ENCODE measurements at regions not wholly inside any gene's neighbourhood (a gene's known extent, or its start where the extent isn't known, plus 50 kb on each side); places are given as distances from the start of the nearest gene placed in this dataset.

DNA sequence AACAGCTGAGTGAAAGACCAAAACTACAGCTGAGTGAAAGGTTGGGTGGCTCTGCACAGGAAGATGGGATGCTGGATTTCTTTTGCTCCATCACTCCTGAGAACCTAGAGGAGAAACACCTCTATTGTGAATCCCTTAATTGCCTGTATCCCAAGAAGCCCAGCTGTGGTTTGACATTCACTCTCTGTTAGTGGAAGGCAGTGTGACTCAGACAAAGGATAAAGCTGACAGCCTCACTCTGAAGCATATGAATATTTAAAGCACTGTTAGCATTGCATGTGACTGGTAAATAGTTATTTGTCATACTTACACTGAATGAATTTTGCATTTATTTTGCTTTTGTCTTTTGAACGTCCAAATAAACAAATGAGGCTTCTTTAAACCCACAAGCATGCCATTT, 367.1 kb upstream of the RIOK2 start:
- WGBS, 2 donors, result 47 to 57% methylated on average over 1 of the region's 1 CpG
- H3K27ac ChIP-seq, result no peak overlapping the region
- intact Hi-C loops (cut with DNase I), result no loop called here
- H3K4me3 ChIP-seq (replicated peaks in 1 of 3), result no peak overlapping the region
- H3K4me1 ChIP-seq, result no peaks in the 10 kb centered on the region
- H3K36me3 ChIP-seq, result no peaks in the 10 kb centered on the region
- no peaks in the 10 kb centered on the region for H3K9me3 ChIP-seq
- no peaks in the 10 kb centered on the region for H3K27me3 ChIP-seq
- TF ChIP-seq, protein P1, sequence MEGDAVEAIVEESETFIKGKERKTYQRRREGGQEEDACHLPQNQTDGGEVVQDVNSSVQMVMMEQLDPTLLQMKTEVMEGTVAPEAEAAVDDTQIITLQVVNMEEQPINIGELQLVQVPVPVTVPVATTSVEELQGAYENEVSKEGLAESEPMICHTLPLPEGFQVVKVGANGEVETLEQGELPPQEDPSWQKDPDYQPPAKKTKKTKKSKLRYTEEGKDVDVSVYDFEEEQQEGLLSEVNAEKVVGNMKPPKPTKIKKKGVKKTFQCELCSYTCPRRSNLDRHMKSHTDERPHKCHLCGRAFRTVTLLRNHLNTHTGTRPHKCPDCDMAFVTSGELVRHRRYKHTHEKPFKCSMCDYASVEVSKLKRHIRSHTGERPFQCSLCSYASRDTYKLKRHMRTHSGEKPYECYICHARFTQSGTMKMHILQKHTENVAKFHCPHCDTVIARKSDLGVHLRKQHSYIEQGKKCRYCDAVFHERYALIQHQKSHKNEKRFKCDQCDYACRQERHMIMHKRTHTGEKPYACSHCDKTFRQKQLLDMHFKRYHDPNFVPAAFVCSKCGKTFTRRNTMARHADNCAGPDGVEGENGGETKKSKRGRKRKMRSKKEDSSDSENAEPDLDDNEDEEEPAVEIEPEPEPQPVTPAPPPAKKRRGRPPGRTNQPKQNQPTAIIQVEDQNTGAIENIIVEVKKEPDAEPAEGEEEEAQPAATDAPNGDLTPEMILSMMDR (IDR thresholded peaks at IDR 0.05), result no peak
- TF ChIP-seq POLR2A (IDR thresholded peaks at IDR 0.05), result no peak
- DNase-seq, result no peak

DNA sequence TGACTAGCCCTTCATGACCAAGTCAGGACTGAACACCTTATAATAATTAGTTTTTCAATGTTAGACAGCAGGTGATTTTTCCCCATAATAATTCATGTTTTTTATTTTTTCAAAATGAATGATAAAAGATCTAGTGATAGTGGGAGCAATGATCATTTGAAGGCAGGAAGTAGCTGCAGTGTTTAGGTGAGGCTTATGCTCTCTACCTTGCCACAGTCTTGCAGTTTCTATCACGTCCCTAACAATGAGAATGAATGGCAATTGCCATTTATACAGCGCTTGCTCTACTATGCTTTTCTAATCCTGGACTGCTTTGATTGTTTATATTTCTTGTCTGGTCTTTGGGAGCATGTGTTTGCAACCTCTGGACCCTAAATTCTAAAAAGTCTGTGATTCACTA, 367.8 kb upstream of the RIOK2 start:
- TF ChIP-seq, protein P1 (IDR thresholded peaks at IDR 0.05), result no peak
- no peak for TF ChIP-seq POLR2A (IDR thresholded peaks at IDR 0.05)
- Histone ChIP-seq H3K4me3 (replicated peaks in 1 of 3) (no peak overlapping the region), H3K27me3 (no peaks in the 10 kb centered on the region), H3K36me3 (no peaks in the 10 kb centered on the region), H3K4me1 (no peaks in the 10 kb centered on the region), H3K9me3 (no peaks in the 10 kb centered on the region), H3K27ac (no peak overlapping the region)
- no peak for DNase-seq
- 81 to 82% methylated on average over 2 of the region's 2 CpGs for WGBS, 2 donors
- intact Hi-C loops (cut with DNase I), result no loop called here

DNA sequence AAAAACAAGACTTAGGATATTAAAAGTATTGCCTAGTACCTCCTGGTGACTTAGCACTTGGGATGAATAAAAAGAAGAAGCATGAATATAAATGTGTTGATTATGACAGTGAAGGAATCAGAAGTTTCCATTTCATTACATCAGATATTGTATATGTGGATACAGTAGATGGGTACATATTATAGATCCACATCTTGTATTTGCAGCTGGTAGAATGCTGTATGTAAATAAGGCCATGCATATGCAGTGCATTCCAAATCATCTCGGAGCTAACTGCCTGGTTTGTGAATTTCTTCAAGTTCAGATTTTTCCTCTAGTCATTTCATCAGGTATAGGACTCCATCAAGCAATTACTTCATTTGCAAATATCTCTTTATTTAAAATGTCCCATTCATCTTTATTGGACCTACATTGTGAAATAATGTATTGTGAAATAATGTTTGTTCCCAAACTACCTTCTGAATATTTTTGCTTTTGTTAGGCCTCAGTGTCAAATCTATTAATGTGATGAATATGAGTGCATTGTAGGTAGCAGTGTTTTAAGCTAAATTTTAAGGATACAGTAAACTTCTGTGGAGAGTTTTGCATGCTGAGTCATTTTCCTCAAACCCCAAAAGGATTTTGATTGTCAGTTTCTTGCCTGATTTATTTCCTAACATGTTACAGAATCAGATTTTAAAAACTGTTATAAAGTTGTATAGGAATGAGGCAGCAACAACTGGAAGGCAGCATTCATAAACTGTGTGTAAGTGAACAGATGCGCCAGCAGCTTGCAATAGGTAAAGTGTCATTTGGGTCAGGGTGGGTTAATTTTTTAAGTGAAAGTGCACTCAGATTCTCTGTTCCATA, 370.8 kb upstream of the RIOK2 start:
- no peak overlapping the region for H3K4me3 ChIP-seq (replicated peaks in 1 of 3)
- intact Hi-C loops (cut with DNase I), result no loop called here
- DNase-seq, result no peak
- TF ChIP-seq, protein P1 (IDR thresholded peaks at IDR 0.05), result no peak
- TF ChIP-seq POLR2A (IDR thresholded peaks at IDR 0.05), result no peak
- H3K4me1 ChIP-seq, result no peaks in the 10 kb centered on the region
- no peaks in the 10 kb centered on the region for H3K36me3 ChIP-seq
- 81 to 89% methylated on average over 2 of the region's 2 CpGs for WGBS, 2 donors
- no peaks in the 10 kb centered on the region for H3K27me3 ChIP-seq
- H3K9me3 ChIP-seq, result no peaks in the 10 kb centered on the region
- H3K27ac ChIP-seq, result no peak overlapping the region

DNA sequence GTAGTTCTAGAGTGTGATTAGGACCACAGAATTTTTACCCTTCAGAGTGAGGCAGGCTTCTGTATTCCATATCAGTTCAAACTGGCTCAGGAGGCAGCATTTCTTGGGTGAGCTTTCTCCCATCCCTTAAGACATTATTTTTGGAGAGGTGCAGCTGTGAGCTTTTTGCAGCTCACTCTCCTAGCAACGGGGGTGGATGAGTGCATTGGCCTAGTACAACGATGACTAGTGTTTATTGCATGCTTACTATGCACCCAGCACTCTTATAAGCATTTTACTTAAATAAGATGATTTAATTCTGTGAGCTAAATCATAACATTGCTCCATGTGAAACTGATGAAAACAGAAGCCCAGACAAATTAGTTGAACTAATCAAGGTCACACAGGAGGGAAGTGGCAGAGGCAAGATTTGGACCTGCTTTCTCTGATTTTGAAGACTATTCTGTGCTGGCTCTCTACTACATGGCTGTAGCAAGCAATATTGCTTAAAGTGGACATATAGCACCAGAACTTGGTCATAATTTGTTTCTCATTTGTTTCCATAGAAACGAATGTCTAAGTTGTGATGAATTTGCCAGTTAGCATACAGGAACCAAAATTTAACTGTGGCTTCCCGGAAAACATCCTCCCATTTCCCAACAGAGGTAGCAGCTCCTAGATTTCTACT, 372.1 kb upstream of the RIOK2 start:
- DNase-seq, result no peak
- no peak for TF ChIP-seq POLR2A (IDR thresholded peaks at IDR 0.05)
- TF ChIP-seq, protein P1 (IDR thresholded peaks at IDR 0.05), result no peak
- no peaks in the 10 kb centered on the region for H3K27me3 ChIP-seq
- no peaks in the 10 kb centered on the region for H3K4me1 ChIP-seq
- intact Hi-C loops (cut with DNase I), result no loop called here
- WGBS, 2 donors, result 66 to 69% methylated on average over 4 of the region's 4 CpGs
- H3K9me3 ChIP-seq, result no peaks in the 10 kb centered on the region
- no peak overlapping the region for H3K27ac ChIP-seq
- no peaks in the 10 kb centered on the region for H3K36me3 ChIP-seq
- H3K4me3 ChIP-seq (replicated peaks in 1 of 3), result no peak overlapping the region

DNA sequence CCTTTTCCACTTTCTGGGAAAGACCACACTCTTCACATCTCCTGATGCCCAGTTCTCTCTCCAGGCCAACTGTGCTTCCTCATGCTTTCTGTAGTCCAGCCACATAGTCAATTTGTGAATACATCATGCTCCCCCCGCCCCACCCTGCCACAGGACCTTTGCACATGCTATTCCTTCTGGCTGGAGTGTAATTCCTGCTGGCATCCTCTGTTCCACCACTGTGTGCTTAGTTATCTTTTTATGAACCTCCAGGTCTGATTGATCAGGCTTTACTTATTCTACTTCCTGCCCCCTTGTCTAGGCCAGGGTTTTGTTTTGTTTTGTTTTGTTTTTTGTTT, 372.6 kb upstream of the RIOK2 start:
- 92 to 95% methylated on average over 1 of the region's 1 CpG for WGBS, 2 donors
- no peaks in the 10 kb centered on the region for H3K9me3 ChIP-seq
- TF ChIP-seq POLR2A (IDR thresholded peaks at IDR 0.05), result no peak
- TF ChIP-seq, protein P1 (IDR thresholded peaks at IDR 0.05), result no peak
- no peaks in the 10 kb centered on the region for H3K27me3 ChIP-seq
- H3K36me3 ChIP-seq, result no peaks in the 10 kb centered on the region
- H3K27ac ChIP-seq, result no peak overlapping the region
- no peaks in the 10 kb centered on the region for H3K4me1 ChIP-seq
- intact Hi-C loops (cut with DNase I), result no loop called here
- DNase-seq, result no peak
- no peak overlapping the region for H3K4me3 ChIP-seq (replicated peaks in 1 of 3)
